Neural cell (in vitro differentiated cells): ENCODE measurements at regions not wholly inside any gene's neighbourhood (a gene's known extent, or its start where the extent isn't known, plus 50 kb on each side); places are given as distances from the start of the nearest gene placed in this dataset.

Experiments used
- CTCF ChIP-seq: fragments of 450-650 bp; IDR thresholded peaks from 2 replicates; pipeline ENCODE4 v1.5.1; 2014; ENCODE audit warnings: antibody characterized with exemption, mild to moderate bottlenecking, moderate library complexity; ENCODE audit not compliant: poor library complexity, severe bottlenecking
- EP300 ChIP-seq: fragments of 450-650 bp; conservative IDR thresholded peaks from 2 replicates; pipeline ENCODE4 v1.6.1; 2014; ENCODE audit warnings: antibody characterized with exemption, mild to moderate bottlenecking, moderate library complexity; ENCODE audit not compliant: poor library complexity, severe bottlenecking
- EZH2 ChIP-seq: fragments of 200-600, 300-800 bp; shearing (Covaris generic), sonication (generic); IDR thresholded peaks from 2 replicates; pipeline ENCODE4 v1.6.1; 2014; ENCODE audit warnings: antibody characterized with exemption, low read length, borderline replicate concordance, mild to moderate bottlenecking; ENCODE audit not compliant: insufficient read depth, poor library complexity, severe bottlenecking
- POLR2AphosphoS5 ChIP-seq: IDR thresholded peaks from 2 replicates; pipeline ENCODE4 v1.6.1; 2012
- RAD21 ChIP-seq: fragments of 450-650 bp; conservative IDR thresholded peaks from 2 replicates; pipeline ENCODE4 v1.6.1; 2014; ENCODE audit warnings: antibody characterized with exemption, mild to moderate bottlenecking, moderate library complexity
- SMC3 ChIP-seq: fragments of 450-650 bp; conservative IDR thresholded peaks from 2 replicates; pipeline ENCODE4 v1.6.1; 2014; ENCODE audit warnings: antibody characterized with exemption, mild to moderate bottlenecking, moderate library complexity; ENCODE audit not compliant: poor library complexity
- TAF1 ChIP-seq: IDR thresholded peaks from 2 replicates; pipeline ENCODE4 v1.6.1; 2012; ENCODE audit warnings: low read depth
- TF ChIP-seq, protein P1 (sequence below): IDR thresholded peaks from 2 replicates; pipeline ENCODE4 v1.6.1; 2012; ENCODE audit warnings: borderline replicate concordance

GRCh38 chr2:225938991-225939390 is 539.5 kb downstream of the NYAP2 start:
- TF ChIP-seq, protein P1, sequence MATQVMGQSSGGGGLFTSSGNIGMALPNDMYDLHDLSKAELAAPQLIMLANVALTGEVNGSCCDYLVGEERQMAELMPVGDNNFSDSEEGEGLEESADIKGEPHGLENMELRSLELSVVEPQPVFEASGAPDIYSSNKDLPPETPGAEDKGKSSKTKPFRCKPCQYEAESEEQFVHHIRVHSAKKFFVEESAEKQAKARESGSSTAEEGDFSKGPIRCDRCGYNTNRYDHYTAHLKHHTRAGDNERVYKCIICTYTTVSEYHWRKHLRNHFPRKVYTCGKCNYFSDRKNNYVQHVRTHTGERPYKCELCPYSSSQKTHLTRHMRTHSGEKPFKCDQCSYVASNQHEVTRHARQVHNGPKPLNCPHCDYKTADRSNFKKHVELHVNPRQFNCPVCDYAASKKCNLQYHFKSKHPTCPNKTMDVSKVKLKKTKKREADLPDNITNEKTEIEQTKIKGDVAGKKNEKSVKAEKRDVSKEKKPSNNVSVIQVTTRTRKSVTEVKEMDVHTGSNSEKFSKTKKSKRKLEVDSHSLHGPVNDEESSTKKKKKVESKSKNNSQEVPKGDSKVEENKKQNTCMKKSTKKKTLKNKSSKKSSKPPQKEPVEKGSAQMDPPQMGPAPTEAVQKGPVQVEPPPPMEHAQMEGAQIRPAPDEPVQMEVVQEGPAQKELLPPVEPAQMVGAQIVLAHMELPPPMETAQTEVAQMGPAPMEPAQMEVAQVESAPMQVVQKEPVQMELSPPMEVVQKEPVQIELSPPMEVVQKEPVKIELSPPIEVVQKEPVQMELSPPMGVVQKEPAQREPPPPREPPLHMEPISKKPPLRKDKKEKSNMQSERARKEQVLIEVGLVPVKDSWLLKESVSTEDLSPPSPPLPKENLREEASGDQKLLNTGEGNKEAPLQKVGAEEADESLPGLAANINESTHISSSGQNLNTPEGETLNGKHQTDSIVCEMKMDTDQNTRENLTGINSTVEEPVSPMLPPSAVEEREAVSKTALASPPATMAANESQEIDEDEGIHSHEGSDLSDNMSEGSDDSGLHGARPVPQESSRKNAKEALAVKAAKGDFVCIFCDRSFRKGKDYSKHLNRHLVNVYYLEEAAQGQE: no peak
- no peak for TF ChIP-seq EZH2
- no peak for TF ChIP-seq CTCF
- TF ChIP-seq POLR2AphosphoS5: no peak
- TF ChIP-seq EP300: no peak
- TF ChIP-seq SMC3: no peak
- TF ChIP-seq TAF1: no peak
- no peak for TF ChIP-seq RAD21
